Suprapubic skin (tissue), 4 donors: ENCODE measurements at regions not wholly inside any gene's neighbourhood (a gene's known extent, or its start where the extent isn't known, plus 50 kb on each side); places are given as distances from the start of the nearest gene placed in this dataset.

Source experiments
- DNase-seq, 2 donors: peaks; one replicate each; pipeline ENCODE4 v3.0.0-alpha.2; 2019; ENCODE audit warnings: low spot score in 2 of 2
- H3K27ac ChIP-seq: fragments of 200-600 bp; sonication (generic); one replicate; pipeline ENCODE4 v1.5.1; 2019
- H3K27me3 ChIP-seq: fragments of 200-600 bp; sonication (generic); one replicate; pipeline ENCODE4 v1.5.1; 2019
- H3K36me3 ChIP-seq: fragments of 200-600 bp; sonication (generic); one replicate; pipeline ENCODE4 v1.5.1; 2019
- H3K4me1 ChIP-seq: fragments of 200-600 bp; sonication (generic); one replicate; pipeline ENCODE4 v1.5.1; 2019
- H3K4me3 ChIP-seq: fragments of 200-600 bp; sonication (generic); one replicate; pipeline ENCODE4 v1.5.1; 2019; ENCODE audit warnings: mild to moderate bottlenecking
- H3K9me3 ChIP-seq: fragments of 200-600 bp; sonication (generic); one replicate; pipeline ENCODE4 v1.5.1; 2019
- EP300 ChIP-seq: sonication (generic); formaldehyde crosslinking; IDR thresholded peaks from one replicate; pipeline ENCODE4 v1.6.1; 2017; ENCODE audit warnings: antibody characterized with exemption
- POLR2A ChIP-seq, 2 donors: fragments of 450-650 bp; IDR thresholded peaks; one replicate each; pipeline ENCODE4 v1.6.1; 2017; ENCODE audit warnings: antibody characterized with exemption in 2 of 2, mild to moderate bottlenecking in 2 of 2, moderate library complexity in 2 of 2
- POLR2AphosphoS5 ChIP-seq, 3 donors: sonication (generic); formaldehyde crosslinking; IDR thresholded peaks; one replicate each; pipeline ENCODE4 v1.6.1; 2017; ENCODE audit warnings: antibody characterized with exemption in 3 of 3
- WGBS: methylation state at CpG from one replicate; pipeline ENCODE4 v1.1.5; 2018; 5-methylcytosine and 5-hydroxymethylcytosine counted together
- TF ChIP-seq, protein P1 (sequence below), 2 donors: fragments of 200-600 bp in 1 of 2; fragments of 450-650 bp in 1 of 2; sonication (generic) in 1 of 2; IDR thresholded peaks; one replicate each; pipeline ENCODE4 v1.5.1; 2016 to 2019; ENCODE audit warnings: antibody characterized with exemption in 2 of 2, mild to moderate bottlenecking in 1 of 2, moderate library complexity in 1 of 2

DNA sequence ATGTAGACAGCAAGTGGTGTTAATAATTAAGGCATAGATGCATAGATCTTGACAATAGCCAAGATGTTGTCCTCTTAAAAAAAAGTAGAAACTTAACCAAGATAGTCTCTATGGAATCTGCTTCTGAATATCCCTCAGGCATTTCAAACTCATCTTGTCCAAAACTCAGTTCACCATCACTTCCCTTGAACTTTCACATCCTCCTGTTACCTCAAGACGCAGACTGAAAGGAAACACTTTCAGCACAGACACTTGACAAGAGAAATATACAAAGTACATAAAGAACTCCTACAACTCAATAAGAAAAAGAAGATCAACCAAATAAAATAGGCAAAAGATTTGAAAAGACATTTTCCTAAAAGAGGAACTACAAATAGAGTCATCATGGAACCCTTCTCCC, 451.1 kb downstream of the FOXO1 start:
- 84% methylated on average over 1 of the region's 1 CpG for WGBS
- Histone ChIP-seq H3K4me1 (no peaks in the 10 kb centered on the region), H3K27me3 (no peaks in the 10 kb centered on the region), H3K9me3 (no peaks in the 10 kb centered on the region), H3K36me3 (no peaks in the 10 kb centered on the region), H3K27ac (no peak overlapping the region), H3K4me3 (no peak overlapping the region)
- DNase-seq, result no peak
- no peak for TF ChIP-seq EP300
- TF ChIP-seq POLR2A (IDR thresholded peaks at IDR 0.05), result no peak
- TF ChIP-seq, protein P1, sequence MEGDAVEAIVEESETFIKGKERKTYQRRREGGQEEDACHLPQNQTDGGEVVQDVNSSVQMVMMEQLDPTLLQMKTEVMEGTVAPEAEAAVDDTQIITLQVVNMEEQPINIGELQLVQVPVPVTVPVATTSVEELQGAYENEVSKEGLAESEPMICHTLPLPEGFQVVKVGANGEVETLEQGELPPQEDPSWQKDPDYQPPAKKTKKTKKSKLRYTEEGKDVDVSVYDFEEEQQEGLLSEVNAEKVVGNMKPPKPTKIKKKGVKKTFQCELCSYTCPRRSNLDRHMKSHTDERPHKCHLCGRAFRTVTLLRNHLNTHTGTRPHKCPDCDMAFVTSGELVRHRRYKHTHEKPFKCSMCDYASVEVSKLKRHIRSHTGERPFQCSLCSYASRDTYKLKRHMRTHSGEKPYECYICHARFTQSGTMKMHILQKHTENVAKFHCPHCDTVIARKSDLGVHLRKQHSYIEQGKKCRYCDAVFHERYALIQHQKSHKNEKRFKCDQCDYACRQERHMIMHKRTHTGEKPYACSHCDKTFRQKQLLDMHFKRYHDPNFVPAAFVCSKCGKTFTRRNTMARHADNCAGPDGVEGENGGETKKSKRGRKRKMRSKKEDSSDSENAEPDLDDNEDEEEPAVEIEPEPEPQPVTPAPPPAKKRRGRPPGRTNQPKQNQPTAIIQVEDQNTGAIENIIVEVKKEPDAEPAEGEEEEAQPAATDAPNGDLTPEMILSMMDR (IDR thresholded peaks at IDR 0.05), result no peak
- no peak for TF ChIP-seq POLR2AphosphoS5 (IDR thresholded peaks at IDR 0.05)

GRCh38 chr13:40215747-40216146, 450.7 kb downstream of the FOXO1 start:
- no peak for DNase-seq
- H3K27ac ChIP-seq, result no peak overlapping the region
- 82% methylated on average over 3 of the region's 3 CpGs for WGBS
- TF ChIP-seq EP300, result no peak
- no peaks in the 10 kb centered on the region for H3K27me3 ChIP-seq
- no peaks in the 10 kb centered on the region for H3K9me3 ChIP-seq
- H3K4me3 ChIP-seq, result no peak overlapping the region
- peaks cover 3% of the 10 kb centered on the region for H3K4me1 ChIP-seq
- no peaks in the 10 kb centered on the region for H3K36me3 ChIP-seq

DNA sequence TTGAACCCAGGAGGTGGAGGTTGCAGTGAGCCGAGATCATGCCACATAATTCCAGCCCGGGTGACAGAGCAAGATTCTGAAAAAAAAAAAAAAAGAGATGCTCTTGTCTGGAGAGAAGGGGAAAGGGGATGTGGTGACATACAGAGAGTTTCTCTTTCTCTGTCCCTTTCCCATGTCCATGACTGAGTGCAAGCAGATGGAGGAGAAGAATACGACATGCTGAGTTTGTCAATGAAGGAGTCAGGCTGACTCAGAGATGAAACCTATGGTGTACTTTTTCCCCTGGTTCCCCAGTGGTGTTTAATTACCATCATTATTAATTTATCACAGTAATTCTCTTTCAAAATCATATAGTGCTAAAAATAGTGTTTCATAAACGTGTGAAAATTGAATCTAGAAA, 448.8 kb downstream of the FOXO1 start:
- H3K4me3 ChIP-seq, result no peak overlapping the region
- no peaks in the 10 kb centered on the region for H3K27me3 ChIP-seq
- TF ChIP-seq EP300 (no peak), POLR2AphosphoS5 (IDR thresholded peaks at IDR 0.05) (no peak), POLR2A (IDR thresholded peaks at IDR 0.05) (no peak)
- TF ChIP-seq, protein P1 (IDR thresholded peaks at IDR 0.05), result no peak
- DNase-seq, result no peak
- no peak overlapping the region for H3K27ac ChIP-seq
- H3K36me3 ChIP-seq, result no peaks in the 10 kb centered on the region
- peaks cover 20% of the 10 kb centered on the region for H3K4me1 ChIP-seq
- no peaks in the 10 kb centered on the region for H3K9me3 ChIP-seq
- 70% methylated on average over 4 of the region's 4 CpGs for WGBS

GRCh38 chr13:40220299-40220935, 446.0 kb downstream of the FOXO1 start:
- H3K4me1 ChIP-seq, result peaks cover 20% of the 10 kb centered on the region
- peak overlapping the region; percentile 88 for H3K27ac ChIP-seq
- TF ChIP-seq EP300, result no peak
- H3K27me3 ChIP-seq, result no peaks in the 10 kb centered on the region
- DNase-seq, result no peak
- no peaks in the 10 kb centered on the region for H3K9me3 ChIP-seq
- H3K4me3 ChIP-seq, result no peak overlapping the region
- H3K36me3 ChIP-seq, result no peaks in the 10 kb centered on the region
- WGBS, result 86% methylated on average over 12 of the region's 12 CpGs

DNA sequence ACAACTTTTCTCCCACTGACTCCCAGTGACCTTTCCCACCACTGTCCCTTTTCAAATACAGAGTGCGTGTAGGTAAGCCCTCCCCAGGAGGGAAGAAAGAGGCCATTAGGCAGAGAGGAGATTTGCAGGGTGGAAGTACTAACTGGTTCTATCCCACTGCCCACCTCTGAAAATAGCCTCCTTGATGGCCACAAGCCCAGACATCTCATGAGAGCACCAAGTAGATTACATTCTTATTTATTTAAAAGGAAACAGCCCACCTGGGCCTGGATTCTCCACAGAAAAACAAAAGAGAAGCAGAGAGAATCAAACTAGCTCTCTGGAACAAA, 445.3 kb downstream of the FOXO1 start:
- Histone ChIP-seq H3K27me3 (no peaks in the 10 kb centered on the region), H3K4me3 (no peak overlapping the region), H3K9me3 (no peaks in the 10 kb centered on the region), H3K27ac (peak overlapping the region; percentile 88), H3K4me1 (peaks cover 20% of the 10 kb centered on the region), H3K36me3 (no peaks in the 10 kb centered on the region)
- DNase-seq, result no peak
- 81% methylated on average over 1 of the region's 1 CpG for WGBS
- no peak for TF ChIP-seq POLR2AphosphoS5 (IDR thresholded peaks at IDR 0.05)
- no peak for TF ChIP-seq POLR2A (IDR thresholded peaks at IDR 0.05)
- TF ChIP-seq, protein P1 (IDR thresholded peaks at IDR 0.05), result no peak
- no peak for TF ChIP-seq EP300

GRCh38 chr13:40221460-40222201, 444.8 kb downstream of the FOXO1 start:
- Histone ChIP-seq H3K27me3 (no peaks in the 10 kb centered on the region), H3K27ac (peak overlapping the region; percentile 88), H3K4me3 (no peak overlapping the region), H3K36me3 (no peaks in the 10 kb centered on the region), H3K9me3 (no peaks in the 10 kb centered on the region), H3K4me1 (peaks cover 20% of the 10 kb centered on the region)
- peak; percentile 55 to 92 (median 92) for TF ChIP-seq POLR2AphosphoS5 (IDR thresholded peaks at IDR 0.05)
- TF ChIP-seq, protein P1 (IDR thresholded peaks at IDR 0.05), result no peak
- peak; percentile 90 for TF ChIP-seq EP300
- WGBS, result 53% methylated on average over 10 of the region's 10 CpGs
- no peak for DNase-seq
